Left lung (tissue), 4 donors: ENCODE measurements at regions not wholly inside any gene's neighbourhood (a gene's known extent, or its start where the extent isn't known, plus 50 kb on each side); places are given as distances from the start of the nearest gene placed in this dataset.
"Not testable (repeated sequence)": the region's sequence is repeated elsewhere in the genome, so short reads cannot be mapped to it uniquely, and the experiment has no call there.

ENCODE experiments used
- ATAC-seq: fragments of 200-7000 bp; cut with Tn5 transposase; one replicate; pipeline ENCODE4 v1.9.1; 2020; ENCODE audit warnings: moderate library complexity
- DNase-seq, 4 donors: peaks; one replicate each; pipeline ENCODE4 v3.0.0-alpha.2; 2013 to 2020
- H3K27ac ChIP-seq, 2 donors: fragments of 200-600 bp; sonication (generic) in 1 of 2; one replicate each; pipeline versions ENCODE4 v1.5.0 to v1.8.0; 2020 to 2021
- H3K27me3 ChIP-seq, 2 donors: fragments of 200-600 bp; sonication (generic) in 1 of 2; one replicate each; pipeline versions ENCODE4 v1.5.0 to v1.8.0; 2020 to 2021
- H3K36me3 ChIP-seq, 2 donors: fragments of 200-600 bp; sonication (generic) in 1 of 2; one replicate each; pipeline versions ENCODE4 v1.5.0 to v1.8.0; 2020 to 2021
- H3K4me1 ChIP-seq, 2 donors: fragments of 200-600 bp; one replicate each; pipeline ENCODE4 v1.8.0; 2021
- H3K4me3 ChIP-seq, 2 donors: fragments of 200-600 bp; sonication (generic) in 1 of 2; one replicate each; pipeline versions ENCODE4 v1.5.0 to v1.8.0; 2020 to 2021; ENCODE audit warnings: mild to moderate bottlenecking in 1 of 2
- H3K9me3 ChIP-seq, 2 donors: fragments of 200-600 bp; sonication (generic) in 1 of 2; one replicate each; pipeline versions ENCODE4 v1.5.0 to v1.8.0; 2020 to 2021
- intact Hi-C, 2 donors: fragments of 100-400 bp; cut with DNase I; formaldehyde crosslinking; loops; one replicate each; pipeline versions ENCODE4 v1.11.2 to v1.14.2; 2022
- TF ChIP-seq, protein P1 (sequence below), 2 donors: fragments of 200-600 bp; sonication (generic) in 1 of 2; IDR thresholded peaks; one replicate each; pipeline versions ENCODE4 v1.5.0 to v1.8.0; 2021; ENCODE audit warnings: antibody characterized with exemption in 2 of 2
- donor health status: DM: no; HTN: yes; CAD: no.
- donor health status: DM: no; HTN: no; CAD: no.

DNA sequence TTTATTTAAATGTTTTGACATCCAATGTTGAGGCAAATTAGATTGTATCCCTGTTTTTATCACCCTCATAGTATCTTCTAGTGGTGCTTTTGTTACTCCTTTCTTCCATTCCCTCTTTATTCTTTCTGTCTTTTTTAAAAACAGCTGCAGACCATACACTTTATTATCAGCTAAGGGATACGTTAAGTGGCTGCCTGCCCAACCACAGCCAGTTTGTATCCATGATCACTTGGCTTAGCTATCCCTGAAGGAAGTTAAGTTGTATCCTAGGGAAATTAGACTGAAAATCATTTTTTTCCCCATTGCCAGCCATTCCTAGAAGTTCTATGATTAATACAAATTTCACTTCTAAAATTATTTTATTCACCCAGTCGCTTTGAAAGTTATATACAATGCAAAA, 1032.7 kb downstream of the NR2F1-AS1 start:
- Histone ChIP-seq H3K4me1 (no peaks in the 10 kb centered on the region), H3K4me3 (no peak overlapping the region), H3K27me3 (no peaks in the 10 kb centered on the region), H3K9me3 (no peaks in the 10 kb centered on the region), H3K36me3 (no peaks in the 10 kb centered on the region), H3K27ac (no peak overlapping the region)
- DNase-seq, result peak in 3 of 4 donors; percentile 34 to 74 (median 59)
- TF ChIP-seq, protein P1, sequence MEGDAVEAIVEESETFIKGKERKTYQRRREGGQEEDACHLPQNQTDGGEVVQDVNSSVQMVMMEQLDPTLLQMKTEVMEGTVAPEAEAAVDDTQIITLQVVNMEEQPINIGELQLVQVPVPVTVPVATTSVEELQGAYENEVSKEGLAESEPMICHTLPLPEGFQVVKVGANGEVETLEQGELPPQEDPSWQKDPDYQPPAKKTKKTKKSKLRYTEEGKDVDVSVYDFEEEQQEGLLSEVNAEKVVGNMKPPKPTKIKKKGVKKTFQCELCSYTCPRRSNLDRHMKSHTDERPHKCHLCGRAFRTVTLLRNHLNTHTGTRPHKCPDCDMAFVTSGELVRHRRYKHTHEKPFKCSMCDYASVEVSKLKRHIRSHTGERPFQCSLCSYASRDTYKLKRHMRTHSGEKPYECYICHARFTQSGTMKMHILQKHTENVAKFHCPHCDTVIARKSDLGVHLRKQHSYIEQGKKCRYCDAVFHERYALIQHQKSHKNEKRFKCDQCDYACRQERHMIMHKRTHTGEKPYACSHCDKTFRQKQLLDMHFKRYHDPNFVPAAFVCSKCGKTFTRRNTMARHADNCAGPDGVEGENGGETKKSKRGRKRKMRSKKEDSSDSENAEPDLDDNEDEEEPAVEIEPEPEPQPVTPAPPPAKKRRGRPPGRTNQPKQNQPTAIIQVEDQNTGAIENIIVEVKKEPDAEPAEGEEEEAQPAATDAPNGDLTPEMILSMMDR (IDR thresholded peaks at IDR 0.05), result no peak
- intact Hi-C loops, result no loop called here
- ATAC-seq, result no peak

DNA sequence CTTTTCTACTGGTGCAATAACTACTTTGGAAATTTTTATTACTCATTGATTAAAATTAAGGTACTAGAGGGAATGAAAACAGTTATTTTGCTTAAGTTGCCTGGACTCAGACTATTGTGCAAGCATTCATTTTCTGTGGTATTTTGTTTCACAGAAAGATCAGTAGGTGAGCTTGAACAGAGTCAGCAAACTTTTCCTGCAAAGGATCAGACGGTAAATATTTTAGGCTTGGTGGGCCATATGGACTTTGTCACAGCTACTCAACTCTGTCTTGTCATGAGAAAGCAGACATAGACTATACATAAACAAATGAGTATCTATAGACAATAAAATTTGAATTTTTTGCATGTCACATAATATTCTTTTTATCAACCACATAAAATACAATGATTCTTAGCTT, 1036.4 kb downstream of the NR2F1-AS1 start:
- no peak overlapping the region for H3K27ac ChIP-seq
- no peaks in the 10 kb centered on the region for H3K36me3 ChIP-seq
- H3K9me3 ChIP-seq, result peaks cover 0 to 7% of the 10 kb centered on the region in 2 donors
- H3K4me3 ChIP-seq, result no peak overlapping the region
- H3K4me1 ChIP-seq, result no peaks in the 10 kb centered on the region
- no peaks in the 10 kb centered on the region for H3K27me3 ChIP-seq
- TF ChIP-seq, protein P1 (IDR thresholded peaks at IDR 0.05), result no peak
- no peak for DNase-seq
- intact Hi-C loops, result no loop called here
- no peak for ATAC-seq

DNA sequence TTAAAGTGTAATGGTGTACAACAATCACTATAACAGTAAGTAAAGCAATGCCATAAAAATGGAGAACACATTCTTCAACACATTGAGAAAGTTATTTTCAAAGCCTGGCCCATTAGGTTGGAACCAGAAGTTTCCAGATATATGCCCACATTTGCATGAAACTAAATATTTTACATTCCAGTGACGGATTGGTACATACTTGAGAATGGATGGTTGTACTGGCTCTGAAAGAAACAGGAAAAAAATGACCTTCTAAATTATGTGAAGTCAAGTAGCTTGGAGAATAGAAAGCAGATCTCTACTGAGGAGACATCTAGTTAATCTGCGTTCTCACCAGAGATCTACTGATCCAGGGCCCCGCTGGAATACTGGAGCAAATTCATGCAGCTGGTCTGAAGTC, 1037.0 kb downstream of the NR2F1-AS1 start:
- DNase-seq (no peak), ATAC-seq (peak; percentile 61)

DNA sequence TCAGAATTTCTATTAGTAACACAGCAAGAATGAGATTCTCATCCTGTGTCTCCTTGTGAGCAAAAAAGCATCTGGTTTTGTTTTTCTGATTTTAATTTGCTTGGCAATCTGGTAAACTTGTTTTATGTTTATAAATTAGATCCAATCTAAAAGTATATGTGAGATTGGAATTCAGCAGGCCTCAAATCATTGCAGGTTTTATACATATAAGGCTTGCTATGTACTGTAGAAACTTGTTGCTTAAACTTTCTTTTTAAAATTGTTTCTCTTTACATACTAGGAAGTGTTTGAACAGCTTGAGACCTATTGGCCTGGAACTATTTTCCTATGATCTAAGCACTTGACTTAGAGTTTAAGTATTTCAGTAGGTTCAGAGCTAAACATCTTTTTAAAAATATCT, 1037.8 kb downstream of the NR2F1-AS1 start:
- H3K27ac ChIP-seq, result no peak overlapping the region
- peaks cover 0 to 7% of the 10 kb centered on the region in 2 donors for H3K9me3 ChIP-seq
- DNase-seq (no peak), ATAC-seq (peak; percentile 78)
- no peak overlapping the region for H3K4me3 ChIP-seq
- no peaks in the 10 kb centered on the region for H3K36me3 ChIP-seq
- intact Hi-C loops, result no loop called here
- no peaks in the 10 kb centered on the region for H3K4me1 ChIP-seq
- TF ChIP-seq, protein P1 (IDR thresholded peaks at IDR 0.05), result no peak
- H3K27me3 ChIP-seq, result no peaks in the 10 kb centered on the region

More for the DNA sequence above, 1037.0 kb downstream of the NR2F1-AS1 start:
- H3K27me3 ChIP-seq, result no peaks in the 10 kb centered on the region
- peaks cover 0 to 7% of the 10 kb centered on the region in 2 donors for H3K9me3 ChIP-seq
- no peaks in the 10 kb centered on the region for H3K36me3 ChIP-seq
- H3K4me1 ChIP-seq, result no peaks in the 10 kb centered on the region
- H3K4me3 ChIP-seq, result no peak overlapping the region
- no peak overlapping the region for H3K27ac ChIP-seq
- intact Hi-C loops, result no loop called here
- TF ChIP-seq, protein P1 (IDR thresholded peaks at IDR 0.05), result no peak

DNA sequence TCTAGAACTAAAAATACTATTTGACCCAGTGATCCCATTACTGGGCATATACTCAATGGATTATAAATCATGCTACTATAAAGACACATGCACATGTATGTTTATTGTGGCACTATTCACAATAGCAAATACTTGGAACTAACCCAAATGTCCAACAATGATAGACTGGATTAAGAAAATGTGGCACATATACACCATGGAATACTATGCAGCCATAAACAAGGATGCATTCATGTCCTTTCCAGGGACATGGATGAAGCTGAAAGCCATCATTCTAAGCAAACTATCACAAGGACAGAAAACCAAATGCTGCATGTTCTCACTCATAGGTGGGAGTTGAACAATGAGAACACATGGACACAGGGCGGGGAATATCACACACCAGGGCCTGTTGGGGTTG, 1039.0 kb downstream of the NR2F1-AS1 start:
- H3K36me3 ChIP-seq, H3K27ac ChIP-seq, H3K9me3 ChIP-seq, DNase-seq, H3K27me3 ChIP-seq, ATAC-seq, H3K4me3 ChIP-seq, intact Hi-C loops, H3K4me1 ChIP-seq: not testable (repeated sequence)

DNA sequence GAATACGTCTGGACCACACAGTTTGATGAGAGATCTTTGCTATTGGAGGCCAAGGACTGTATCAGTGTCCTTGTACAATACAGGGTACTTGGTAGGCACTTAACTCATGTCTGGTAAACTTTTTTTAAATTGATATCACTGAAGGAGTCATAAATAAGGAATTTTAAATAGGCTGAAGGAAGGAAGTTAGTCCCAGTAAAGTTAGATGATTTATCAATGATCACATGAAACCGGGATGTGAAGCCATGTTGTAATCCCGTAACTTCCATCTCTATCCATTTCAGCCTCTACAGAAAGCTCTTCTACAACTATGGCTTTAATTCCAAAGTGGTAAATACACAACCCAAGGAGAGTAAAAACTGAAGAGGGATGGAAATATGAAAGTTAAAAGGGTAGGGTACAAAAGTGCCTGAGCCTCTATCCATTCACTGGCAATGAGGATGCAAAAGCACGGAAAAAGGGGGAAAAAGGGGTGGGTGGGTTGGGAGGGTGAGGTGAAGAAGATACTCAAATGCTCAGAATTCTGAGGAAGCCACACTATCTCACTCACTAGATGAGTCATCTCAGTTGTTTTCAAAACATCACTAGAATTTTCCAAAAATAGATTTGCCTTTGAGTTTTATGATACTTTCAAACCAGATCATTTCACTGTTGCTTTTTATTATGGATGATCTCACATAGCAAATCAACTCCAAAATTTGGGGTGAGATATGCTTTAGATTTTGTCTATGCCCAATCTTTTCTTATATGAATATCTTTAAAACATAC, 1053.5 kb downstream of the NR2F1-AS1 start:
- H3K4me3 ChIP-seq, result no peak overlapping the region
- no peak overlapping the region for H3K27ac ChIP-seq
- intact Hi-C loops, result no loop called here
- TF ChIP-seq, protein P1 (IDR thresholded peaks at IDR 0.05), result no peak
- no peak for DNase-seq
- ATAC-seq, result no peak
- no peaks in the 10 kb centered on the region for H3K36me3 ChIP-seq
- H3K9me3 ChIP-seq, result no peaks in the 10 kb centered on the region
- H3K27me3 ChIP-seq, result no peaks in the 10 kb centered on the region
- no peaks in the 10 kb centered on the region for H3K4me1 ChIP-seq
